ENCODE measurements at regions not wholly inside any gene's neighbourhood (a gene's known extent, or its start where the extent isn't known, plus 50 kb on each side); places are given as distances from the start of the nearest gene placed in this dataset.
"Not testable (repeated sequence)": the region's sequence is repeated elsewhere in the genome, so short reads cannot be mapped to it uniquely, and the experiment has no call there.

DNA sequence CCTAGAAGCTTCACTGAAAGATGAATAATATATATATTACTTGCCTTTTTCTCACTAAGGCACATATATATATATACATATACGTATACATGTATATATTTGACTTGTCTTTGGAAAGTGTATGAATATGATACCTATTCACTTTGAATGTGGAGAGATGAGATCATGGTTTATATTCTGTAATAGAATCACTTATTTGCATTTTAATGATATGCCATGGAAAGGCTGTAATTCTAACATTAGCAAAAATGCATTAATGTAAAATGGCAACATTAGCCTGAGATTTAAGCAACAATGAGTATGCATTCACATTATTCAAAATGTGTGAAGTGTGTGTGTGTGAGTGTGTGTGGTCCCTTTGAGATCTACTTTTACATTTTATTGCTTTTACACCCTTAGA is 54.5 kb upstream of the PRKD1 start:
- DNase-seq = no peak

GRCh38 chr14:29982993-29983392 is 55.3 kb upstream of the PRKD1 start:
- DNase-seq = no peak

DNA sequence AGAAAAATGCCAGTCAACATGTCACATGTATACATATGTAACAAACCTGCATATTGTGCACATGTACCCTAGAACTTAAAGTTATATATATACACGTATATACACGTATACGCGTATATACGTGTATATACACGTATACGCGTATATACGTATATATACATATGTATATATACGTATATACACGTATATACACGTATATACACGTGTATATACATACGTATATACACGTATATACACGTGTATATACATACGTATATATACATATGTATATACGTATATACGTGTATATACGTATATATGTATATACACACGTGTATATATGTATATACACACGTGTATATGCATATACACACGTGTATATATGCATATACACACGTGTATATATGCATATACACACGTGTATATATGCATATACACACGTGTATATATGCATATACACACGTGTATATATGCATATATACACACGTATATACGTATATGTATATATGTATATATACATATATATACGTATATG is 62.8 kb upstream of the PRKD1 start:
- DNase-seq = not testable (repeated sequence)

DNA sequence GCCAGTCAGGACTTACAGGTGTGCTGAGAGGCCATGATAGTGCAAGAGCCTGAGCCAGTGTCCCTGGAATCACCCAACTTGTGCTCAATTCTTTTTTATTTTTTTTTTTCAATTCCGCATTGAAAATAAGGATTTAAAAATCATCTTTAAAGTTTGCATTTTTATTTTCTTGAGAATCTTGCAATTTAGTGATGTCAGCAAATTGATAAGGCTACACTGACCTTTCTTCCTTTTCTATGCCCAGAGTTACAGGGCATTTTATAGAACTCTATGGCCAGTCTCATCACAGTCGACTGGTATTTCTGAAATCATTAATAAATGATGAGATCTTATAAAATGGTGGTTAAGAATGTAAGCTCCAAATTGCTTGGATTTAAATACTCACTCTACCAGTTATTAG is 63.3 kb upstream of the PRKD1 start:
- no peak for DNase-seq

- no peak for DNase-seq
Observed at GRCh38 chr14:29993143-29993542, 65.5 kb upstream of the PRKD1 start.

DNA sequence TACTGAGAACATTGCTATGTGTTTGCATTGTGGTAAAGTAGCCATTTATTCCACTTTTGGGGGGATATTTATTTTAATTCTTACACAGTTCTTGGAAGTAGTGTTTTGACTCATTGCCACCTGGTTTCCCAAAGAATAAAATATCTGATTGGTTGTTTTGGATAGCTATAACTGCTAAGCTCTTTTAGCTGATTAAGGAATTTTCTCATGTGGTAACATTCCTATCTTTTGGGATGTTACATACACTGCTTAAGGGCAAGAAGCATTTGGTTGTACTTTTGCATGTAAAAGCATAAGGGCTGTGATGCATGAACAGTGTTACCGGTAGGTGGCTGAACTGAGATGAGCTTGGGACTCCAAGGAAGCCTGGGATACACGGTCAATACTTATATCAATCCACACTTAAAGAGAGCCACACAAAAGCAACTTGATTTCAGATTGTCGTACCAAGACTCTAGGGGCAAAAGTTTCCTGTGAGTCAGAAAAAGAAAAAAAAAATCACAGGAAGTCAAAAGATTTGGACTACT is 71.4 kb upstream of the PRKD1 start:
- DNase-seq = no peak

DNA sequence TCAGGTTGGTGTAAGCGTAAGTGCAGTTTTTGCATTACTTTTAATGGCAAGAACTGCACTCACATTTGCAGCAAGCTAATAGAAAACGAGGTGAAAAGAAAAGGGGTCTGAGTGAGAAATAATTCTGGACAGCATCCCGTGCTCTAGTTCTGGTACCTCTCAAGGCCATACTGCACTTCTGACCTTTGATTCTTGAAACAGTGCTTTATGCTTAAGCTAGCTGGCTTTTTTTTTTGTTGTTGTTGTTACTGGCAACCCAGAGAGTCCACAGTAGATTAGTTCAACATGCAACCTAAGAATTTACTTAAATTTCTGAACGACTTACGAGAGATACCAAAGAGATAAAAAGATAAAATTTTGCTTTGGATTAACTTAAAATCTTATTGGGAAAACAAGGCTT is 75.2 kb upstream of the PRKD1 start:
- DNase-seq = peak; percentile 19

- DNase-seq = peak; percentile 47
Observed at GRCh38 chr14:30005114-30005808, 77.6 kb upstream of the PRKD1 start.

DNA sequence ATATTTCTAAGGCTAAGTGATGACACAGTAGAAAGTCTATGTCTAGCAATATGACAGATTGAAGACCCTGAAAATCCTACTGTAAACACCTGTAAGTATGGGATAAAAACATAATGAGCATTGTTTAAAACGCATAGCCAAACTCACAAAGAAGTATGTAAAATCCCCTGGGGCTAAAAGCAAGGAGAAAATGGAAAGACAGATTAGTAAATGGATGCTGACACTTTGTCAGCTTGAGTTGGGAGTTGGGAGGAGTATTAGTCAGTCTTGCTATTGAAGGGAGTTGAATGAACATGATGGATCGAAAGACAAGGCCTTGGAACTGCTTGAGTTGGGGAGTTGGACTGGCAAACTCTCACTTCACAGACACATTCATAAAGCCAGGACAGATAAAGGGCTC is 79.0 kb upstream of the PRKD1 start:
- no peak for DNase-seq

DNA sequence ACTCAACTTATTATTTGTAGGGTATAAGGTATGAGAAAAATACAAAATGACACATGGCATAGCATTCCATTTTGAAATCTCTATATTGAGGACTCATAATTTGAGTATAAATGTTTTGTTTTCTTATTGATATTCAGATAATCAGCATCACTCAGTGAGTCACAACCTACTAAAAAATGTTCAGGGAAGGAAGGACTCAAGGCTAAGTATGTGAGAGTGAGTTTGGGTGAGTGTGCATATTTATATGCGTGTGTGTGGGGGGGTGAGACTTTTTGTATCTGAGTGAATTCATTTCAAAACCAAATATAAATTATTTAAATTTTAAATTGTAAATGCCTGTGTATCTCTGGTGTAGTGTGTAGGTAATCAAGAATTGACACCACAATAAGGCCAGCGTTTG is 87.8 kb upstream of the PRKD1 start:
- DNase-seq = no peak

DNA sequence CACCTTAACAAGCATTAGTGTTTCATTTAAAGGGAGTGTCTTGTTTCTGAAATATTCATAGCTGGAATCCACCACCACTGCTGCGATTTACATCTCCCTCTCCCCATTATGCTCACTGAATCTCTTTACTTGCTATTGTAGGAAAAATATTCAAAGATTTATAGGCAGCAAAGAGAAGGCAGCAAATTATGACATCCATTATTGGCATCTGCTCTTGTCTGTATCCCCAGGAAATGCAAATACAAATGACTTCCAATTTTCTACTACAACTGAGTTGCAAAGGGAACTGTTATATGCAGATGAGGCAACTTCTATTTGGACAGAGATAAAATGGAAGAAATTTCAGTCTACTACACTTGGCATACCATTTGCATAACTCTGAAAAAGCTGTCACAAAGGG is 88.4 kb upstream of the PRKD1 start:
- DNase-seq = no peak

- no peak for DNase-seq
Observed at GRCh38 chr14:30017370-30017993, 89.8 kb upstream of the PRKD1 start.

GRCh38 chr14:30020271-30020670 is 92.6 kb upstream of the PRKD1 start:
- DNase-seq = no peak

DNA sequence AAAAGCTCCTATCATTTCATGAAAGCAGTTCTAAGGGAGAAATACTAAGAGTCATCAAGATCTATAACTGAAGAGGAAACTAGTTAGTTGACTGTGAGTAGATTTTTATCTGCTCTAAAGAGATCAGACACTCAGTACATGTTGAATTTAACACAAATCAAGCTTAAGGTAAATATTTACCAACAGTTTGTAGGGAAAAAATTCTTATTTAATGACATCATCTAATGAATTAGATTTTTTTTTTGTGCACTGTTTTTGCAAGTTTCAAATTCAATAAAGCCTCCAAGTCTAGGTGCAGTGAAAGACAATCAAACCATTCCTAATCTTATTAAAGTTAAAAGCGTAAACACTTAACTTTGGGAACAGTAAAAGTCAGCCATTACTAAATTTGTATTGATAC is 93.0 kb upstream of the PRKD1 start:
- DNase-seq = no peak

GRCh38 chr14:30023350-30023749 is 95.7 kb upstream of the PRKD1 start:
- DNase-seq = not testable (repeated sequence)

GRCh38 chr14:30034152-30034551 is 106.5 kb upstream of the PRKD1 start:
- no peak for DNase-seq

GRCh38 chr14:30035361-30035760 is 107.7 kb upstream of the PRKD1 start:
- DNase-seq = no peak

GRCh38 chr14:30045720-30046119 is 118.1 kb upstream of the PRKD1 start:
- DNase-seq = no peak

GRCh38 chr14:30053103-30053502 is 125.5 kb upstream of the PRKD1 start:
- DNase-seq = no peak

DNA sequence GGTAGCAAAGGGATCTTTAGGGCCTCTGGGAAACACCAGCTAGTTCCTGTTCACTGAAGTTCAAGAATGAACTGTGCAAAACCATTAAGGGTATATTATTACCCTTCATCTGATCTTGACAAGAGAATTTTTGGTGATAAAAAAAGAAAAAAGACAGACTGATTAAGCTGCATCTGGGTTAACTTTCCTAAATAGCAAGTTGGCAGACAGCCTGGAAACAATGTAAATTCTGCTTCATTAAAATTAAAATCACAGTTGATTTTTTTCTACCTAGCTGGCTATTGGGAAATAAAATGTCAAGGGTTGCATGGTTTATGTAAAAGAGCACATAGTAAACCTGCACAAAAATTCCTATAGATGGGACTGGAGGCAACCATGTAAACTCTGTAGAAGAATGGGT is 126.6 kb upstream of the PRKD1 start:
- DNase-seq = no peak

DNA sequence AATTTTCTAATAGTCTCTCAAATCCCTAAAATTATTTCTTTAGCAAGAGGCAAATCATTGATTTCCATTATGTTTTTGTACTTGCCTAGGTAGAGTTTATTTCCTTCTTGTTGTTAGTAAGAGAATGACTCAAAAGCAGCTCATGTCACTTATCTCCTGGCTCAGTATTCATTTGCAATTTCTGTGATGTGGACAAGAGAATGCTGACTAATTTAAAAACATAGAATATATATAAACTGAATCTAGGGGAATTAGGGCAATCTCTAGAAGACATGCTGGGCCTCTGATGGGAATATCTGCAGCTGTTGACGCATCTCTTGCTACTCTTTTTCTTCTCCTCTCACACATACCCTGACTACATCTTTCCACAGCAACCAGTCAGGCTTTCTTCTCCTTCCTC is 130.8 kb upstream of the PRKD1 start:
- no peak for DNase-seq

GRCh38 chr14:30063746-30064145 is 136.1 kb upstream of the PRKD1 start:
- DNase-seq = no peak

DNA sequence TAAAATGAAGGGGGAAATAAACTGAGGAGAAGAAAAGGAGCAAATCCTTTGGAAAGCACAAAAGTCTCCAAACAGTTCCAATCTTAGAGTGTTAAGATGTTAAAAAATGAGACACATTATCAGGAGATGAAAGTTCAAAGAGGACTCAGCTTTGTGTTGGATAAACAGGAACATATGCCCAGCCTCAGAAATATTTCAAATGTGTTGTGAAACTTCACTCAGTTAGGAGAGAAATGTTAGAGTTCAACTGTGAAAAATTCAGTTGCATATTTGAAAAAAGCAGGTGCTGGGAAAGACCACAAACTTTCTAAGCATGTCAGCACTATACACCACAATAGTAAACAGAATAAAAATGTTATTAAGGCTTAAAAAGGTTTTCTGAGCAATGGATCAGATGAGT is 136.8 kb upstream of the PRKD1 start:
- DNase-seq = no peak

DNA sequence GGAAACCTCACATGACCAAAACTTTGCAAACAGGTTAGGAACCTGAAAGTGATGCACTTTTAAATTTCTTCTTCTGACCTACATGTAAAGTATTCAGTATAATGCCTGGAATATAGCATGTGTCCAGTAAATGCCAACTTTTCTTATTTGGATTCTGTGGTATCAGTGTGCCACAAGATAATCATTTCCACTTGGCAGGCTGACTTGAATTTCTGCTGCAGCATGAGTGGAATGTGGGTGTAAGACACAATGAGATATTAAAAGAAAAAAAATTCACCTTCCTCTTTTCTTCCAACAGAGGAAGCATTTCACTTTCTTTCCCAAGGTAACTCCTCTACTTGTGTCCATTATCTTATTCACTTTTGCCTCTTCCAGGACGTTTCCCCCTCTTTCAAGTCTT is 141.9 kb upstream of the PRKD1 start:
- DNase-seq = no peak
